Keratinocyte (primary cell): ENCODE measurements at regions not wholly inside any gene's neighbourhood (a gene's known extent, or its start where the extent isn't known, plus 50 kb on each side); places are given as distances from the start of the nearest gene placed in this dataset.

Experiments used
- DNase-seq: peaks from one replicate; pipeline ENCODE4 v3.0.0-alpha.2; 2011; ENCODE audit warnings: low read depth, missing footprints, low spot score
- FAIRE-seq: peaks from 2 replicates; lab custom pipeline; 2011; peaks lifted over from hg19 to GRCh38; lab: Jason Lieb, UNC
- H2AFZ ChIP-seq: 2 replicates; pipeline ENCODE4 v1.6.0; 2012; ENCODE audit warnings: low read length, control low read depth, inconsistent platforms; ENCODE audit not compliant: control insufficient read depth
- H3K27ac ChIP-seq: 2 replicates; pipeline ENCODE4 v1.5.1; 2011; ENCODE audit warnings: low read length; ENCODE audit not compliant: control insufficient read depth, insufficient read depth
- H3K27me3 ChIP-seq: 3 replicates; pipeline ENCODE4 v1.6.0; 2011; ENCODE audit warnings: low read length; ENCODE audit not compliant: control insufficient read depth, insufficient read depth; ENCODE audit errors: extremely low read depth
- H3K36me3 ChIP-seq, 2 experiments: 2 replicates in 1 of 2; 3 replicates in 1 of 2; pipeline ENCODE4 v1.5.1; 2011; ENCODE audit warnings: low read length in 2 of 2, mild to moderate bottlenecking in 1 of 2; ENCODE audit not compliant: control insufficient read depth in 2 of 2, insufficient read depth in 2 of 2; ENCODE audit errors: extremely low read depth in 1 of 2
- H3K4me1 ChIP-seq: 3 replicates; pipeline ENCODE4 v1.5.1; 2011; ENCODE audit warnings: low read length; ENCODE audit not compliant: control insufficient read depth, insufficient read depth; ENCODE audit errors: extremely low read depth
- H3K4me2 ChIP-seq: 3 replicates; pipeline ENCODE4 v1.6.0; 2011; ENCODE audit warnings: low read depth, low read length; ENCODE audit not compliant: control insufficient read depth, insufficient read depth; ENCODE audit errors: extremely low read depth
- H3K4me3 ChIP-seq, 3 experiments: fragments of 200-600 bp in 1 of 3; sonication (generic) in 1 of 3; 2 replicates in 2 of 3; 3 replicates in 1 of 3; pipeline ENCODE4 v1.5.1; 2011 to 2016; ENCODE audit warnings: low read length in 3 of 3, mild to moderate bottlenecking in 3 of 3, control low read depth in 2 of 3, inconsistent platforms in 1 of 3, low read depth in 1 of 3, mixed read lengths in 1 of 3, mixed run types in 1 of 3, moderate library complexity in 1 of 3; ENCODE audit not compliant: control insufficient read depth in 2 of 3, insufficient read depth in 2 of 3; ENCODE audit errors: extremely low read depth in 1 of 3
- H3K79me2 ChIP-seq: 2 replicates; pipeline ENCODE4 v1.6.0; 2012; ENCODE audit warnings: low read length; ENCODE audit not compliant: control insufficient read depth, insufficient read depth
- H3K9ac ChIP-seq: 3 replicates; pipeline ENCODE4 v1.6.0; 2011; ENCODE audit warnings: low read length; ENCODE audit not compliant: control insufficient read depth, insufficient read depth; ENCODE audit errors: extremely low read depth
- H3K9me1 ChIP-seq: 3 replicates; pipeline ENCODE4 v1.6.0; 2011; ENCODE audit warnings: low read length; ENCODE audit not compliant: control insufficient read depth, insufficient read depth; ENCODE audit errors: extremely low read depth
- H3K9me3 ChIP-seq: 2 replicates; pipeline ENCODE4 v1.5.1; 2012; ENCODE audit warnings: low read depth, low read length; ENCODE audit not compliant: control insufficient read depth
- H4K20me1 ChIP-seq: 3 replicates; pipeline ENCODE4 v1.6.0; 2011; ENCODE audit warnings: low read length; ENCODE audit not compliant: control insufficient read depth, insufficient read depth; ENCODE audit errors: extremely low read depth
- CTCF ChIP-seq, 3 experiments: IDR thresholded peaks in 1 of 3; conservative IDR thresholded peaks in 1 of 3; optimal IDR thresholded peaks in 1 of 3; 2 replicates in 2 of 3; 3 replicates in 1 of 3; pipeline versions ENCODE3 to v1.5.1; 2011; ENCODE audit warnings: low read length in 3 of 3, mild to moderate bottlenecking in 3 of 3, moderate library complexity in 2 of 3, control low read depth in 1 of 3, inconsistent platforms in 1 of 3; ENCODE audit not compliant: insufficient read depth in 2 of 3; ENCODE audit errors: extremely low read depth in 1 of 3
- EZH2 ChIP-seq: IDR thresholded peaks from one replicate; pipeline ENCODE4 v1.6.1; 2012; ENCODE audit warnings: inconsistent platforms, mild to moderate bottlenecking, low read length, moderate library complexity
- dilution Hi-C: fragments of 300-500 bp; cut with MboI; formaldehyde crosslinking; loops from one replicate; pipeline ENCODE4 v1.7.0; 2020; ENCODE audit warnings: low sequenced_read_pairs; ENCODE audit not compliant: extremely low pct_ligation_motif_present

DNA sequence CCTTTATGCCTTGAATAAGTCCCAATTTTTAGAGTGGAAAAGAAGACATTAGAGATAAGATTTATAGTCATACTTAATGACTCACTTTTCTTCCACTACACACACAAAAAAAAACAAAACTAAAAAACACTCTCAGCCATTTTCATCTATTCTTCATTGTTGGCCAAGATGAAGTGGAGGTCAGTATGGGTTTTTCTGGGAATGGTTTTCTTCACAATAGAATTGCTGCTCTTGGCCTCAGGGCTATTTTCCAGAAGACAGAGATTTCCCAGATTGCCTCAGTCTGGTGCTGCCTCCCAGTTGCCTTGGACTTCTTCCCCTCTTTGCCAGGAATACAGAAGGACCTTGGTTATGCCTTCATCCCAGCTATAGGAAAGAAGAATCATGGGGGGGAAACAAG, 463.7 kb downstream of the TMEM232 start:
- no peaks in the 10 kb centered on the region for H3K79me2 ChIP-seq
- DNase-seq (no peak), FAIRE-seq (no peak)
- H3K9me1 ChIP-seq = no peaks in the 10 kb centered on the region
- H3K4me2 ChIP-seq = no peak overlapping the region
- no peak overlapping the region for H3K27ac ChIP-seq
- no peak for TF ChIP-seq CTCF (optimal IDR thresholded peaks at IDR 0.05 in 1 of 3, IDR thresholded peaks at IDR 0.05 in 1 of 3, conservative IDR thresholded peaks at IDR 0.05 in 1 of 3; ENCODE audit: extremely low read depth in 1 of 3, insufficient read depth in 2 of 3, low read length in 3 of 3)
- no peak for TF ChIP-seq EZH2
- no peak overlapping the region for H2AFZ ChIP-seq
- dilution Hi-C loops = no loop called here
- H3K4me1 ChIP-seq = no peaks in the 10 kb centered on the region
- H4K20me1 ChIP-seq = no peaks in the 10 kb centered on the region
- H3K9ac ChIP-seq = no peak overlapping the region
- H3K27me3 ChIP-seq = no peaks in the 10 kb centered on the region
- no peak overlapping the region for H3K4me3 ChIP-seq
- H3K36me3 ChIP-seq = no peaks in the 10 kb centered on the region
- H3K9me3 ChIP-seq = no peaks in the 10 kb centered on the region

GRCh38 chr5:110264661-110265060, 461.8 kb downstream of the TMEM232 start:
- no peak overlapping the region for H3K4me2 ChIP-seq
- no peaks in the 10 kb centered on the region for H3K9me1 ChIP-seq
- H3K79me2 ChIP-seq = no peaks in the 10 kb centered on the region
- dilution Hi-C loops = no loop called here
- no peak overlapping the region for H3K9ac ChIP-seq
- no peaks in the 10 kb centered on the region for H3K4me1 ChIP-seq
- no peaks in the 10 kb centered on the region for H3K27me3 ChIP-seq
- H3K9me3 ChIP-seq = no peaks in the 10 kb centered on the region
- H3K4me3 ChIP-seq = no peak overlapping the region
- no peaks in the 10 kb centered on the region for H4K20me1 ChIP-seq
- DNase-seq = no peak
- H2AFZ ChIP-seq = no peak overlapping the region
- FAIRE-seq = no peak
- no peak overlapping the region for H3K27ac ChIP-seq
- no peak for TF ChIP-seq CTCF (optimal IDR thresholded peaks at IDR 0.05 in 1 of 3, IDR thresholded peaks at IDR 0.05 in 1 of 3, conservative IDR thresholded peaks at IDR 0.05 in 1 of 3; ENCODE audit: extremely low read depth in 1 of 3, insufficient read depth in 2 of 3, low read length in 3 of 3)
- TF ChIP-seq EZH2 = no peak
- H3K36me3 ChIP-seq = no peaks in the 10 kb centered on the region
